NCI-H2227 (cell line): ENCODE measurements at regions not wholly inside any gene's neighbourhood (a gene's known extent, or its start where the extent isn't known, plus 50 kb on each side); places are given as distances from the start of the nearest gene placed in this dataset.
"Not testable (repeated sequence)": the region's sequence is repeated elsewhere in the genome, so short reads cannot be mapped to it uniquely, and the experiment has no call there.

Experiments
- DNase-seq: peaks from one replicate; lab custom pipeline; 2025; ENCODE audit not compliant: unreplicated experiment; lab: John Stamatoyannopoulos, UW

GRCh38 chr10:61278556-61278955 is 174.6 kb downstream of the TMEM26 start:
- no peak for DNase-seq

GRCh38 chr10:61272781-61273180 is 180.4 kb downstream of the TMEM26 start:
- no peak for DNase-seq

- no peak for DNase-seq
Observed at GRCh38 chr10:61271127-61271780, 181.9 kb downstream of the TMEM26 start.

GRCh38 chr10:61263518-61263917 is 189.7 kb downstream of the TMEM26 start:
- no peak for DNase-seq

- DNase-seq: no peak
Observed at GRCh38 chr10:61262486-61263261, 190.5 kb downstream of the TMEM26 start.

- DNase-seq: no peak
Observed at GRCh38 chr10:61257956-61258496, 195.2 kb downstream of the TMEM26 start.

- DNase-seq: no peak
Observed at GRCh38 chr10:61257136-61257535, 196.0 kb downstream of the TMEM26 start.

- DNase-seq: not testable (repeated sequence)
Observed at GRCh38 chr10:61252326-61252725, 200.9 kb downstream of the TMEM26 start.

GRCh38 chr10:61251089-61251488 is 202.1 kb downstream of the TMEM26 start:
- DNase-seq: no peak

GRCh38 chr10:61250131-61250530 is 203.1 kb downstream of the TMEM26 start:
- peak; percentile 9 for DNase-seq

GRCh38 chr10:61248013-61248412 is 205.2 kb downstream of the TMEM26 start:
- no peak for DNase-seq

GRCh38 chr10:61244261-61244775 is 208.9 kb downstream of the TMEM26 start:
- no peak for DNase-seq

GRCh38 chr10:61232780-61233179 is 220.4 kb downstream of the TMEM26 start:
- no peak for DNase-seq

- DNase-seq: no peak
Observed at GRCh38 chr10:61225939-61226338, 227.2 kb downstream of the TMEM26 start.

GRCh38 chr10:61223576-61223975 is 229.6 kb downstream of the TMEM26 start:
- DNase-seq: no peak

- no peak for DNase-seq
Observed at GRCh38 chr10:61219696-61220095, 233.5 kb downstream of the TMEM26 start.

GRCh38 chr10:61217851-61218565 is 235.2 kb downstream of the TMEM26 start:
- no peak for DNase-seq

- DNase-seq: no peak
Observed at GRCh38 chr10:61215246-61215645, 237.9 kb downstream of the TMEM26 start.

GRCh38 chr10:61211468-61211867 is 241.7 kb downstream of the TMEM26 start:
- no peak for DNase-seq

- DNase-seq: no peak
Observed at GRCh38 chr10:61197057-61197456, 253.1 kb upstream of the RHOBTB1 start.

- DNase-seq: peak; percentile 12
Observed at GRCh38 chr10:61195211-61195610, 251.2 kb upstream of the RHOBTB1 start.
